ENCODE measurements at regions not wholly inside any gene's neighbourhood (a gene's known extent, or its start where the extent isn't known, plus 50 kb on each side); places are given as distances from the start of the nearest gene placed in this dataset.

DNA sequence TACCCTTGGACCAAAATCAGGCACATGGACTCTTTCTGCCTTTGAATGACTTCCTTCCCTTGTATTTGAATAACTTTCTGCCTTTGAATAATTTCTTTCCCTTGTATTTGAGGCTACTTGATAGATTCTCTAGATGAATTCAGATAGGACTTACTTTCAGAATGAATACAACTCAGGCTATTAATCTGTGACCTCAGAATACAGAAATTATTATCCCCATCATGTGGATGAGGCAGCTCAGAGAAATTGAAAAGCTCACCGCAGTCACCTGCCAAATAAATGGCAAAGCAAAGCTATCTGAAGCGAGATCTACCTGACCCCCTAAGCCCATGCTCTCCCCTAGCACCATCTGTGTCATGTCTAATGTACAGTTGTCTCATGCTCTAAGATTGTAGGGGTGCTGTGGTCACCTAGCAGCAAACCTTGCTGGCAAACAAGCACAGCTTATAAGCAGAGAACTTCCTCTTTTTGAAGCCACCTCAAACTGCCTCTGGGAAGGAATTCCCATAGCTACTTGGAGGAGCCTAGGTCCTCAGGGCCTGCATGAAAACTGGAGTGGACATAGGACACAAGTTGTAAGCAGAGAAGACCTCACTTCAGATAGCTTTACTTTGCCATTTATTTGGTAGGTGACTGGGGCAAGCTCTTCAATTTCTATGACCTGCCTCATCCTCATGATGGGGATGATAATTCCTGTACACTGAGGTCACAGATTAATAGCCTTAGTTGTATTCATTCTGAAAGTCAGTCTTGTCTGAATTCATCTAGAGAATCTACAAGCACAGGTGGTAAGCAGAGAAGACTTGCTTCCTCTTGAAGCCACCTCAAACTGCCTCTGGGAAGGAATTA is 66.1 kb downstream of the FASLG start:
- no peak overlapping the region for H3K27ac Mint-ChIP-seq (ENCODE audit: unreplicated experiment)
- ChIA-PET CTCF (interaction anchor here (0.5 kb wide), 1 partner anchor 275 kb away, joined by 3 read pairs; no protein-coding TSS in a partner anchor), POLR2A (no interaction called here)
- H3K4me1 Mint-ChIP-seq (ENCODE audit: low read depth, unreplicated experiment): peaks cover under 1% of the 10 kb centered on the region
- H3K4me1 ChIP-seq: no peaks in the 10 kb centered on the region
- H3K27me3 Mint-ChIP-seq (ENCODE audit: insufficient read depth, unreplicated experiment): no peaks in the 10 kb centered on the region
- TF ChIP-seq CTCF (IDR thresholded peaks at IDR 0.05; ENCODE audit: insufficient read depth in 1 of 2, low read depth in 1 of 2, low read length in 1 of 2, severe bottlenecking in 1 of 2, unreplicated experiment in 1 of 2): no peak
- DNase-seq: no peak
- no peaks in the 10 kb centered on the region for H3K9me3 Mint-ChIP-seq (ENCODE audit: unreplicated experiment)
- no peaks in the 10 kb centered on the region for H3K27me3 ChIP-seq (replicated peaks; ENCODE audit: control insufficient read depth, insufficient read depth, low read length)
- no peaks in the 10 kb centered on the region for H3K36me3 ChIP-seq (ENCODE audit: control insufficient read depth, insufficient read depth, low read length)
- no TSS peak for BruUV-seq (replicated peaks)
- H3K9me3 ChIP-seq: peaks cover 20% of the 10 kb centered on the region
- H3K4me3 ChIP-seq (ENCODE audit: low read depth, low read length): no peak overlapping the region
- no peak overlapping the region for H3K4me3 Mint-ChIP-seq (ENCODE audit: unreplicated experiment)
- H3K36me3 Mint-ChIP-seq (ENCODE audit: insufficient read depth, unreplicated experiment): no peaks in the 10 kb centered on the region
- intact Hi-C loops (cut with micrococcal nuclease; ENCODE audit: unreplicated experiment): no loop called here

DNA sequence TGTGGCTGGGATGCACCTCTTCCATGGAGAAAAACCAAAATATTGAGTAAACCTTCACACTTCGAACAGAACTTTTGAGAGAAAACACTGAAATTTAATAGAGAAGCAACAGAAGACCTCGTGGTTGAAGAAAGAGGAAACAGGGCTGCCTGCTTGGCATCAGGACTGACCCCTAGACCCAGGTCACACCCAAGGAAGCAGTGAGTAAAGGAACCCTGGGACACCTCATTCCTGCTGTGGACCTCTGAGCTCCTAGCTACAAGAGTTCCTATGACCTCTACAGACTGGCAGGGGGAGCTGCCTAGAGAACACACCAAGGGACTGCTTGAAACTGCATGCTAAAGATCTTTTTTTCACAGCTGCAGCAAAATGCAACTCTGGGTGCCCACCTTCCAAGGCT is 67.8 kb downstream of the FASLG start:
- no peaks in the 10 kb centered on the region for H3K9me3 Mint-ChIP-seq (ENCODE audit: unreplicated experiment)
- Histone ChIP-seq H3K36me3 (ENCODE audit: control insufficient read depth, insufficient read depth, low read length) (no peaks in the 10 kb centered on the region), H3K9me3 (peaks cover 21% of the 10 kb centered on the region), H3K4me3 (ENCODE audit: low read depth, low read length) (no peak overlapping the region), H3K27me3 (replicated peaks; ENCODE audit: control insufficient read depth, insufficient read depth, low read length) (no peaks in the 10 kb centered on the region), H3K4me1 (no peaks in the 10 kb centered on the region)
- no peaks in the 10 kb centered on the region for H3K4me1 Mint-ChIP-seq (ENCODE audit: low read depth, unreplicated experiment)
- intact Hi-C loops (cut with micrococcal nuclease; ENCODE audit: unreplicated experiment): no loop called here
- BruUV-seq (replicated peaks): no TSS peak
- H3K36me3 Mint-ChIP-seq (ENCODE audit: insufficient read depth, unreplicated experiment): no peaks in the 10 kb centered on the region
- peaks cover 3% of the 10 kb centered on the region for H3K27me3 Mint-ChIP-seq (ENCODE audit: insufficient read depth, unreplicated experiment)
- CTCF ChIA-PET: interaction anchor here (1.1 to 1.2 kb wide), 2 partner anchors 117 to 278 kb away, joined by 4 read pairs; no protein-coding TSS in a partner anchor
- no peak overlapping the region for H3K27ac Mint-ChIP-seq (ENCODE audit: unreplicated experiment)
- no peak overlapping the region for H3K4me3 Mint-ChIP-seq (ENCODE audit: unreplicated experiment)
- no peak for DNase-seq
- POLR2A ChIA-PET: no interaction called here
- TF ChIP-seq CTCF (IDR thresholded peaks at IDR 0.05; ENCODE audit: insufficient read depth in 1 of 2, low read depth in 1 of 2, low read length in 1 of 2, severe bottlenecking in 1 of 2, unreplicated experiment in 1 of 2): no peak

- Histone ChIP-seq H3K27me3 (replicated peaks; ENCODE audit: control insufficient read depth, insufficient read depth, low read length) (no peaks in the 10 kb centered on the region), H3K4me1 (no peaks in the 10 kb centered on the region), H3K9me3 (peaks cover 21% of the 10 kb centered on the region), H3K36me3 (ENCODE audit: control insufficient read depth, insufficient read depth, low read length) (no peaks in the 10 kb centered on the region), H3K4me3 (ENCODE audit: low read depth, low read length) (no peak overlapping the region)
- Mint-ChIP-seq H3K27ac (ENCODE audit: unreplicated experiment) (no peak overlapping the region), H3K27me3 (ENCODE audit: insufficient read depth, unreplicated experiment) (peaks cover 3% of the 10 kb centered on the region), H3K4me1 (ENCODE audit: low read depth, unreplicated experiment) (no peaks in the 10 kb centered on the region), H3K9me3 (ENCODE audit: unreplicated experiment) (no peaks in the 10 kb centered on the region), H3K36me3 (ENCODE audit: insufficient read depth, unreplicated experiment) (no peaks in the 10 kb centered on the region), H3K4me3 (ENCODE audit: unreplicated experiment) (no peak overlapping the region)
- no TSS peak for BruUV-seq (replicated peaks)
- POLR2A ChIA-PET: no interaction called here
- TF ChIP-seq CTCF (IDR thresholded peaks at IDR 0.05; ENCODE audit: insufficient read depth in 1 of 2, low read depth in 1 of 2, low read length in 1 of 2, severe bottlenecking in 1 of 2, unreplicated experiment in 1 of 2): no peak
- CTCF ChIA-PET: interaction anchor here (0.6 to 1.2 kb wide), 3 partner anchors 117 to 485 kb away, joined by 3 to 4 read pairs (median 4); no protein-coding TSS in a partner anchor
- DNase-seq: no peak
- intact Hi-C loops (cut with micrococcal nuclease; ENCODE audit: unreplicated experiment): no loop called here
These were observed 68.5 kb downstream of the FASLG start for GRCh38 chr1:172727275-172727857.

All from Caco-2 (cell line).